Dermis microvascular lymphatic vessel endothelial cell (primary cell): ENCODE measurements at regions not wholly inside any gene's neighbourhood (a gene's known extent, or its start where the extent isn't known, plus 50 kb on each side); places are given as distances from the start of the nearest gene placed in this dataset.

Source experiments
- DNase-seq, 2 donors: peaks; one replicate each; pipeline versions ENCODE4 v3.0.0 to v3.0.0-alpha.2; 2010; ENCODE audit warnings: low read depth in 2 of 2

GRCh38 chr10:130485236-130485957 is 349.2 kb downstream of the GLRX3 start:
- DNase-seq = no peak

- DNase-seq = no peak
Observed at GRCh38 chr10:130485958-130486895, 350.0 kb downstream of the GLRX3 start.

- DNase-seq = no peak
Observed at GRCh38 chr10:130486906-130487305, 350.7 kb downstream of the GLRX3 start.

DNA sequence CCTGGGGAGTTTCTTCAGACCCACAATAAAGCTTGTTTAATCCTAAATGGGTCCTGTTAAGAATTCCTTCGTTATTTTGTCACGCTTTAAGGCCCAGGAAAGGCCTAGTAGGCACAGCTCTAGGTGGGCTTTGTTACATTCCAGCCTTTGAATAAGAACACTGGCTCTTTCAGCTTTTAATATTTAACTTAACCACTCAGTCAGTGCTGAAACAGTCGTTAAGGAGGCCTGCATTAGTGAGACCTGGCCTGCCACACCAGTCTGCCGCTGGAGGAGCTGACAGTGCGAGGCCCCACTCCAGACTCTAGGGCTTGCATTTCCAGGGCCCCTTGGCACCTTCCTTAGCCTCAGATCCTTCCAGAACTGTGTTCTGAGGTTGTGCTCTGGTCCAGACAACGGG is 351.4 kb downstream of the GLRX3 start:
- DNase-seq = no peak

DNA sequence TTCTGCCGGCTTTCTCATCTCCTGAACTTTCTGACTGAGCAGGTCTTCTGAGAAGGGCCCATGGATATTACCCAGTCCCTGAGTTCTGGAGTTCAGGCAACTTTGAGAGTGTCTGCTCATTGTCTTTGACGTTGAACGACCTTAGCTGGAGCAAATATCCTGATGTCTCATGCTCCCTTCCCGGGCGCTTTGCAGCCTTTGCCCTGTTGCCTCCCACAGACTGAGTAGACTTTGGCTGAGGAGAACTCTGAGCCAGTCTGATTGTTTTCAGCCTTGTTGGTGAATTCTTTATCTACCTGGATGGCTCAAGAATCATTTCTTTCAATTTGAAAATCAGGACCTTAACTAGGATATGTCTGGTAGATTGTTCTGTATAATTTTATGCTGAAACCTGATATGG is 353.7 kb downstream of the GLRX3 start:
- no peak for DNase-seq

- no peak for DNase-seq
Observed at GRCh38 chr10:130491011-130491692, 355.0 kb downstream of the GLRX3 start.

GRCh38 chr10:130491693-130492050 is 355.5 kb downstream of the GLRX3 start:
- no peak for DNase-seq

DNA sequence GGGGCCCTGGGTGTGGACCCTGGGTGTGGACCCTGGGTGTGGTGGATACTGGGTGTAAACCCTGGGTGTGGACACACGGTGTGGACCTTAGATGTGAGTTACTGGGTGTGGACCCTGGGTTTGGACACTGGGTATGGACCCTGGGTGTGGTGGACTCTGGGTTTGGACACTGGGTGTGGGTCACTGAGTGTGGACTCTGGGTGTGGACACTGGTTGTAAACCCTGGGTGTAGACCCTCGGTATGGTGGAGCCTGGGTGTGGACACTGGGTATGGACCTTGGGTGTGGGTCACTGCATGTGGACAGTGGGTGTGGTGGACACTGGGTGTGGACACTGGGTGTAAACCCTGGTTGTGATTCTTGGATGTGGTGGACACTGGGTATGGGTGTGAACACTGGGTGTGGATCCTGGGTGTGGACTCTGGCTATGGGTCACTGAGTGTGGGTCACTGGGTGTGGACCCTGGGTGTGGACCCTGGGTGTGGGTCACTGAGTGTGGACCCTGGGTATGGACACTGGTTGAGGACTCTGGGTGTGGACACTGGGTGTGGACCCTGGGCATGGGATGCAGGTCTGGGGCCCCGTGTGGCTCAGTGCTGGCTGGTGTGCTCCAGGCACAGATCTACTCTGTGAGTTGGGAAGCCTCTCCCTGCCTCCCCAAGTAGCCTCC is 356.2 kb downstream of the GLRX3 start:
- DNase-seq = no peak

GRCh38 chr10:130493021-130493420 is 356.8 kb downstream of the GLRX3 start:
- no peak for DNase-seq

GRCh38 chr10:130493446-130494145 is 357.4 kb downstream of the GLRX3 start:
- DNase-seq = no peak

GRCh38 chr10:130495116-130495862 is 359.1 kb downstream of the GLRX3 start:
- no peak for DNase-seq

DNA sequence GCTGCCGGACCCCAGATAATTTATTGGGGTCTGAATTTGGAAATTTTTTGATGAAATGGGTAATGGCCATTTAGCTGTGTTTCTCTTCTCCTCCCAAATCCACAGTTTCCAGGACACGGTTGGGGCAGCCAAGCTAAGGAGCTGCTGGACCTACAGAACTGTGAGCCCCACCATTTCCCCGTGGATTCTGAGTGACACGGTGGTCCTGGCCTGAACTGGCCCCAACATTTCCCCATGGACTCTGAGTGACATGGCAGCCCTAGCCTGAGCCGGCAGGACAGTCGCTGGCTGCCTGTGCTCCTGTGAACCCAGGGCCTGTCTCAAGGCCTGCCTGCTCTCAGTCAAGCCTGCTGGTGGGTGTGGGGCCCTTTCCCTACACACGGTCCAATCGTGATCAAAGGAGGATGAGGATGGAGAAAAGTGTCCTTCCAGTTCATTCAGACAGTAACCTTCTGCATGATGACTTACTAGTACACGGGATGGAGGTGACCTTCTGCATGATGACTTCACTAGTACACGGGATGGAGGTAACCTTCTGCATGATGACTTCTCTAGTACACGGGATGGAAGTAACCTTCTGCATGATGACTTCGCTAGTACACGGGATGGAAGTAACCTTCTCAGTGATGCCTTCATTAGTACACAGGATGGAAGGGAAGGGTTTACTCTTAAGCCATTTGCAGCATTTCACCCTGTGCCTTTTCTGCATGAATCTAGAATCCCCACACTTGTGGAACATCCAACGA is 359.9 kb downstream of the GLRX3 start:
- peak in 1 of 2 donors; percentile 14 for DNase-seq

DNA sequence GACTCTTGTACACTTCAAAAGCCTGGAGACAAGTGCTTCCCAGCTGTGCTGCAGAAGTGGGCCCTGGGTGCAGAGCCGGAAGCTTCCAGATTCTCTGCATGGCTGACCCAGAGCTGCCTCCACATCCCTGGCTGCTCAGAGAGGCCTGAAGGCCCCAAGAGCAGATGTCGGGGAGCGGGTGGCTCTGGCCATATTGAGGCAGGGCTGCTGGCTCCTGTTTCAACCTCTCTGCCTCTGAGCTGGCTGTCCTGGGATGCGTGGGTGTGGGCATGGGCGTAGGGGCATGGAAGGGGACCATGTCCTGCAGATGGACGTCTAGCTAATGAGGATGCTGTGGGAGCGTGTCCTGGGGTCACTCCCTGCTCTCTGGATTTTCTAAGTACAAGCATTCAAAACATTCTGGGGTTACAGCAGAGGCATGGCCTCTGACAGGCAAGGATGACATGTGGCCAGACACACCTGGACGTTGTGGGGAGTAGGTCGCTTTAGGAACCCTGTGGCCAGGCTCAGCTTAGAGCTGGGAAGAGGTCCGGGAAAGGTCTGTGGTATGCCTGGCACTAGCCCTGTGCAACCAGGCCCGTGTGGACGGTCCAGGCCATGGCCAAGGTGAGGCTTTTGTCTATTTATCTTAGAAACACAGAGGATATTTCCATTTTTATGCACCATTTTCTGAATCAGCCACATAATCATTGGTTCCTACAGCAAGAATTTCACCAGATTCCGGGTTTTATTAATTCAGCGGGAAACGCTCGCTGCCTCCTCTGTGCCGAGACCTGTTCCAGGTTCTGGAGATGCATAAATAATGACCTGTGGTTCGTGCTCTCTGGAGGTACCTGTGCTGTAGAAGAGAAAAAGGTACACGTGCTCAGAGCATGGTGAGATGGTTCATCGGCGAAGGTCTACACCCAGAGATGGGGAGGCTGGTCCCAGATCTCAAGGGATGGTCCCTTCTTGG is 361.1 kb downstream of the GLRX3 start:
- no peak for DNase-seq

GRCh38 chr10:130498042-130498441 is 361.9 kb downstream of the GLRX3 start:
- DNase-seq = no peak

- DNase-seq = no peak
Observed at GRCh38 chr10:130498934-130499333, 362.7 kb downstream of the GLRX3 start.

DNA sequence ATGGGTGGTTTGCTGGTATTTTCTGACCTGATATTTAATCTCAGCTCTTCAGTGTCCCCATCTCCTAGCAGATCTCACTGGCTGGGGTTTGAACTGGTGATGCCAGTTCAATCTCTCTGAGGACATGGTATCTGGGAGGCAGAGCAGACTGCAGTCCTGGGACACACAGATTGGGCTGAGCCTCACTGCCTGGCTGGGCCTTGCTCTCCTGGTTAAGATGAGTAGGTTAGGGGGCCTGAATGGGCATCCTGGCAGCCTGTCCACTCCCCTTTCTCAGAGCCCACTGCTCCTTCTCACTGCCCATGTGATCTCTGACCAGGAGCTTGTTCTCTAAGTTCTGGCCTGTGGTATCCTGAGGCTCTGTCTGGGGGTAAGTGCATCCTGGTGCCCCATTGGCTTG is 363.4 kb downstream of the GLRX3 start:
- no peak for DNase-seq

DNA sequence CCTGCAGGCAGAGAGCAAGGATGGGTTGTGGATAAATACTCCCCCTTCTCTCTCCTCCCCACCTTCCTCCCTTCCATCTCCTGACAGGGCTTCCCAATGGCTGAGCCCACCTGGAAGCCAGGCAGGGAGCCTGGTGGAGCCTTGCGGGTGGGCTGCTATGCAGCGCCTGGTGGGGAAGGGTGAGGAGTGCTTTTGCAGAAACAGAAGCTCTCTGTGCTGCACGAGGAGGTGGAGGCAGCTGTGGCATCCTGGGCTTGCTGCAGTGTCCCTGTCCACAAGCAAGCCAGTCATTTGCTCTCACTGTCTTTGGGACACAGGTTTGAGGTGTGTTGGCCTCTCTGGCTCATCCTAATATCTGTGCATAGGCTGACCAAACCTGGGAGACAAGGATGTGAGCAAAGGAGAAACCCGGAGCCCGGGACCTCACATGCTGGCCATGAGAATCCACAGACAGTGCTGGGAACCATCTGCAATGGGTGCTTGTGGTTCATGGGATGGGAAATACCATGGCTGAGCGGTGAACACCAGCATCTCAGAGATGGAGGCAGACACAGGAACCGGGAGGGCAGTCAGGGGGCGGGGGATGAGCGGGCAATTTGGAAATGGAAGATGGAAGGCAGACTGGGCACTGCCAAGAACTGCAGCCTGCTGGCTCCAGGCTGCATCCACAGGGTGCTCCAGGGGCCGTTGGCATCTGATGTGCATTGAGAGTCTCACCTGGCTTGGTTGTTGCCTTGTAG is 364.2 kb downstream of the GLRX3 start:
- no peak for DNase-seq

GRCh38 chr10:130507461-130507860 is 371.3 kb downstream of the GLRX3 start:
- no peak for DNase-seq
